GM18907 (cell line): ENCODE measurements at regions not wholly inside any gene's neighbourhood (a gene's known extent, or its start where the extent isn't known, plus 50 kb on each side); places are given as distances from the start of the nearest gene placed in this dataset.

ENCODE experiments used
- ATAC-seq: cut with Tn5 transposase; IDR thresholded peaks from one replicate; pipeline ENCODE4 v1.9.1; 2021; ENCODE audit warnings: mild to moderate bottlenecking, moderate library complexity; ENCODE audit not compliant: unreplicated experiment

GRCh38 chr5:107325866-107326265 lies 344.9 kb downstream of the EFNA5 start:
- ATAC-seq: no peak

- ATAC-seq: no peak
Observed at GRCh38 chr5:107324809-107325208, 345.9 kb downstream of the EFNA5 start.

- ATAC-seq: no peak
Observed at GRCh38 chr5:107324071-107324470, 346.7 kb downstream of the EFNA5 start.

GRCh38 chr5:107323536-107323935 lies 347.2 kb downstream of the EFNA5 start:
- ATAC-seq: no peak

GRCh38 chr5:107322936-107323335 lies 347.8 kb downstream of the EFNA5 start:
- ATAC-seq: no peak

- no peak for ATAC-seq
Observed at GRCh38 chr5:107321906-107322305, 348.8 kb downstream of the EFNA5 start.

GRCh38 chr5:107320846-107321245 lies 349.9 kb downstream of the EFNA5 start:
- no peak for ATAC-seq

GRCh38 chr5:107320376-107320775 lies 350.4 kb downstream of the EFNA5 start:
- ATAC-seq: no peak

GRCh38 chr5:107319901-107320300 lies 350.8 kb downstream of the EFNA5 start:
- no peak for ATAC-seq

- no peak for ATAC-seq
Observed at GRCh38 chr5:107314330-107314729, 356.4 kb downstream of the EFNA5 start.

GRCh38 chr5:107313921-107314320 lies 356.8 kb downstream of the EFNA5 start:
- no peak for ATAC-seq

GRCh38 chr5:107313098-107313497 lies 357.6 kb downstream of the EFNA5 start:
- no peak for ATAC-seq

- no peak for ATAC-seq
Observed at GRCh38 chr5:107310181-107310580, 360.6 kb downstream of the EFNA5 start.

- no peak for ATAC-seq
Observed at GRCh38 chr5:107306594-107306993, 364.1 kb downstream of the EFNA5 start.

- no peak for ATAC-seq
Observed at GRCh38 chr5:107306002-107306401, 364.7 kb downstream of the EFNA5 start.

- no peak for ATAC-seq
Observed at GRCh38 chr5:107304684-107305083, 366.1 kb downstream of the EFNA5 start.

GRCh38 chr5:107303171-107303968 lies 367.4 kb downstream of the EFNA5 start:
- ATAC-seq: no peak

- ATAC-seq: peak; percentile 48
Observed at GRCh38 chr5:107302441-107302840, 368.3 kb downstream of the EFNA5 start.

- peak; percentile 37 for ATAC-seq
Observed at GRCh38 chr5:107301999-107302398, 368.7 kb downstream of the EFNA5 start.

GRCh38 chr5:107300721-107301327 lies 369.9 kb downstream of the EFNA5 start:
- ATAC-seq: no peak

GRCh38 chr5:107296572-107296971 lies 374.2 kb downstream of the EFNA5 start:
- ATAC-seq: peak; percentile 51

GRCh38 chr5:107295914-107296313 lies 374.8 kb downstream of the EFNA5 start:
- ATAC-seq: no peak
